ENCODE measurements at regions not wholly inside any gene's neighbourhood (a gene's known extent, or its start where the extent isn't known, plus 50 kb on each side); places are given as distances from the start of the nearest gene placed in this dataset.

GRCh38 chr6:19668710-19669109 lies 168.5 kb upstream of the ID4 start:
- H3F3A ChIP-seq (ENCODE audit: insufficient read depth, low read length, poor library complexity, severe bottlenecking) = no peaks in the 10 kb centered on the region
- no peaks in the 10 kb centered on the region for H3K36me3 ChIP-seq (ENCODE audit: insufficient read depth, low read length)
- H3K27me3 ChIP-seq (ENCODE audit: insufficient read depth, low read depth, low read length) = no peaks in the 10 kb centered on the region
- H2AFZ ChIP-seq (ENCODE audit: low read depth, low read length) = no peak overlapping the region
- no peak overlapping the region for H3K4me2 ChIP-seq (ENCODE audit: low read length)
- no peaks in the 10 kb centered on the region for H3K9me2 ChIP-seq (ENCODE audit: insufficient read depth, low read length)
- no peaks in the 10 kb centered on the region for H3K79me2 ChIP-seq (replicated peaks; ENCODE audit: insufficient read depth, low read length)
- no peak overlapping the region for H3K27ac ChIP-seq (ENCODE audit: low read length)
- H3K9ac ChIP-seq (ENCODE audit: low read length) = no peak overlapping the region
- no peaks in the 10 kb centered on the region for H3K9me3 ChIP-seq (ENCODE audit: low read length)
- no peak overlapping the region for H3K4me3 ChIP-seq (ENCODE audit: low read length)
- no peak for TF ChIP-seq EZH2 (IDR thresholded peaks at IDR 0.05; ENCODE audit: borderline replicate concordance, insufficient read depth, low read length, poor library complexity, severe bottlenecking)
- TF ChIP-seq TAF1 (IDR thresholded peaks at IDR 0.05; ENCODE audit: low read depth) = no peak
- TF ChIP-seq REST (IDR thresholded peaks at IDR 0.05; ENCODE audit: borderline replicate concordance) = no peak
- no peak for TF ChIP-seq RAD21 (conservative IDR thresholded peaks at IDR 0.05)
- TF ChIP-seq MXI1 (conservative IDR thresholded peaks at IDR 0.05; ENCODE audit: poor library complexity, severe bottlenecking) = no peak
- TF ChIP-seq POLR2AphosphoS5 (IDR thresholded peaks at IDR 0.05) = no peak
- TF ChIP-seq, protein P1, sequence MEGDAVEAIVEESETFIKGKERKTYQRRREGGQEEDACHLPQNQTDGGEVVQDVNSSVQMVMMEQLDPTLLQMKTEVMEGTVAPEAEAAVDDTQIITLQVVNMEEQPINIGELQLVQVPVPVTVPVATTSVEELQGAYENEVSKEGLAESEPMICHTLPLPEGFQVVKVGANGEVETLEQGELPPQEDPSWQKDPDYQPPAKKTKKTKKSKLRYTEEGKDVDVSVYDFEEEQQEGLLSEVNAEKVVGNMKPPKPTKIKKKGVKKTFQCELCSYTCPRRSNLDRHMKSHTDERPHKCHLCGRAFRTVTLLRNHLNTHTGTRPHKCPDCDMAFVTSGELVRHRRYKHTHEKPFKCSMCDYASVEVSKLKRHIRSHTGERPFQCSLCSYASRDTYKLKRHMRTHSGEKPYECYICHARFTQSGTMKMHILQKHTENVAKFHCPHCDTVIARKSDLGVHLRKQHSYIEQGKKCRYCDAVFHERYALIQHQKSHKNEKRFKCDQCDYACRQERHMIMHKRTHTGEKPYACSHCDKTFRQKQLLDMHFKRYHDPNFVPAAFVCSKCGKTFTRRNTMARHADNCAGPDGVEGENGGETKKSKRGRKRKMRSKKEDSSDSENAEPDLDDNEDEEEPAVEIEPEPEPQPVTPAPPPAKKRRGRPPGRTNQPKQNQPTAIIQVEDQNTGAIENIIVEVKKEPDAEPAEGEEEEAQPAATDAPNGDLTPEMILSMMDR (IDR thresholded peaks at IDR 0.05; ENCODE audit: poor library complexity, severe bottlenecking) = no peak
- TF ChIP-seq SMC3 (conservative IDR thresholded peaks at IDR 0.05; ENCODE audit: poor library complexity) = no peak
- TF ChIP-seq EP300 (conservative IDR thresholded peaks at IDR 0.05; ENCODE audit: poor library complexity, severe bottlenecking) = no peak
- no peaks in the 10 kb centered on the region for H4K20me1 ChIP-seq (ENCODE audit: insufficient read depth)

DNA sequence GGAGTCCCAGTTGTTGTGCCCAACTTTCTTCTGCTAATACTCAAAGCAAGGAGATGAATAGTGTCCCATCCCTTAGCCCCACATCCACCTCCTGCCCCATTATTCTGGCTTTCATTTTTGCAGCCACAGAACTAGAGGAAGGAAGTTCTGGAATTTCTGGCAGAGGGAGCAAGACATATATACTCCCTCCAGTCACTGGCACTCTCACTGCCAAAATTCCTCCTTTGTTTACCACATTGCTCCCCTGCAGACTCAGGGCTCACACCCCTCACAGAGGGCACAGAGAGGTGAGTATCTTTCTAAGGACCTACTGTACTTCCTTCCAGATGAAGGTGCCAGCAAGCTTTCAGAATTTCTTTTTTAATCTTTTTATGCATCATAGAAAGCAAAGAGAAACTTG lies 168.0 kb upstream of the ID4 start:
- no peaks in the 10 kb centered on the region for H3K36me3 ChIP-seq (ENCODE audit: insufficient read depth, low read length)
- H3K27ac ChIP-seq (ENCODE audit: low read length) = no peak overlapping the region
- TF ChIP-seq, protein P1 (IDR thresholded peaks at IDR 0.05; ENCODE audit: poor library complexity, severe bottlenecking) = no peak
- TF ChIP-seq REST (IDR thresholded peaks at IDR 0.05; ENCODE audit: borderline replicate concordance) (no peak), RAD21 (conservative IDR thresholded peaks at IDR 0.05) (no peak), MXI1 (conservative IDR thresholded peaks at IDR 0.05; ENCODE audit: poor library complexity, severe bottlenecking) (no peak), EZH2 (IDR thresholded peaks at IDR 0.05; ENCODE audit: borderline replicate concordance, insufficient read depth, low read length, poor library complexity, severe bottlenecking) (no peak), SMC3 (conservative IDR thresholded peaks at IDR 0.05; ENCODE audit: poor library complexity) (no peak), TAF1 (IDR thresholded peaks at IDR 0.05; ENCODE audit: low read depth) (no peak), POLR2AphosphoS5 (IDR thresholded peaks at IDR 0.05) (no peak), EP300 (conservative IDR thresholded peaks at IDR 0.05; ENCODE audit: poor library complexity, severe bottlenecking) (no peak)
- no peaks in the 10 kb centered on the region for H3K27me3 ChIP-seq (ENCODE audit: insufficient read depth, low read depth, low read length)
- no peak overlapping the region for H3K4me3 ChIP-seq (ENCODE audit: low read length)
- H3F3A ChIP-seq (ENCODE audit: insufficient read depth, low read length, poor library complexity, severe bottlenecking) = no peaks in the 10 kb centered on the region
- H2AFZ ChIP-seq (ENCODE audit: low read depth, low read length) = no peak overlapping the region
- H3K4me2 ChIP-seq (ENCODE audit: low read length) = no peak overlapping the region
- H3K9me3 ChIP-seq (ENCODE audit: low read length) = no peaks in the 10 kb centered on the region
- H4K20me1 ChIP-seq (ENCODE audit: insufficient read depth) = no peaks in the 10 kb centered on the region
- H3K79me2 ChIP-seq (replicated peaks; ENCODE audit: insufficient read depth, low read length) = no peaks in the 10 kb centered on the region
- H3K9ac ChIP-seq (ENCODE audit: low read length) = no peak overlapping the region
- no peaks in the 10 kb centered on the region for H3K9me2 ChIP-seq (ENCODE audit: insufficient read depth, low read length)
